Thyroid gland (tissue), 4 donors: ENCODE measurements at regions not wholly inside any gene's neighbourhood (a gene's known extent, or its start where the extent isn't known, plus 50 kb on each side); places are given as distances from the start of the nearest gene placed in this dataset.

Experiments
- CTCF ChIP-seq, 6 experiments: fragments of 200-600 bp in 3 of 6; fragments of 450-650 bp in 3 of 6; sonication (generic) in 3 of 6; IDR thresholded peaks; one replicate each; pipeline ENCODE4 v1.5.1; 2016 to 2019; ENCODE audit warnings: antibody characterized with exemption in 6 of 6, mild to moderate bottlenecking in 2 of 6, inconsistent platforms in 1 of 6, moderate library complexity in 1 of 6
- POLR2A ChIP-seq, 2 donors: fragments of 450-650 bp; IDR thresholded peaks; one replicate each; pipeline ENCODE4 v1.6.1; 2017; ENCODE audit warnings: antibody characterized with exemption in 2 of 2, mild to moderate bottlenecking in 2 of 2, moderate library complexity in 1 of 2

- TF ChIP-seq CTCF (IDR thresholded peaks at IDR 0.05) (no peak), POLR2A (IDR thresholded peaks at IDR 0.05) (no peak)
Measured at GRCh38 chr9:80976403-80976802, 712.9 kb downstream of the TLE1 start.
